A549 (cell line): ENCODE measurements at regions not wholly inside any gene's neighbourhood (a gene's known extent, or its start where the extent isn't known, plus 50 kb on each side); places are given as distances from the start of the nearest gene placed in this dataset.
"Not testable (repeated sequence)": the region's sequence is repeated elsewhere in the genome, so short reads cannot be mapped to it uniquely, and the experiment has no call there.

Experiments used
- ATAC-seq, 2 experiments: fragments of 200-7000 bp in 1 of 2; fragments of >200 bp in 1 of 2; cut with Nextera tagmentation in 1 of 2; cut with Tn5 transposase in 1 of 2; 3 replicates each; pipeline versions ENCODE4 v1.8.0 to v1.9.1; 2018 to 2020; ENCODE audit warnings: mild to moderate bottlenecking in 1 of 2, moderate library complexity in 1 of 2
- CTCF ChIA-PET: fragments of 300-600 bp; sonication (Branson Sonifier 250); formaldehyde crosslinking; extraction: SDS; loops from one replicate; lab custom pipeline; 2021; ENCODE audit warnings: antibody characterized with exemption, inconsistent platforms; lab: Yijun Ruan, JAX
- POLR2A ChIA-PET: fragments of 350-600 bp; formaldehyde crosslinking; extraction: SDS; loops from one replicate; lab custom pipeline; 2021; ENCODE audit warnings: antibody characterized with exemption, inconsistent platforms; lab: Yijun Ruan, JAX
- DNase-seq, 2 experiments: peaks; one replicate each; pipeline versions ENCODE4 v3.0.0 to v3.0.0-alpha.2; 2011 to 2016; ENCODE audit warnings: low read depth in 1 of 2, low spot score in 1 of 2
- FAIRE-seq: peaks from 2 replicates; lab custom pipeline; 2011; peaks lifted over from hg19 to GRCh38; lab: Jason Lieb, UNC
- H3K27ac ChIP-seq, 2 experiments: fragments of >200 bp; sonication (Bioruptor Twin); formaldehyde crosslinking; 3 replicates each; pipeline ENCODE4 v1.5.1; 2016 to 2017
- H3K4me1 ChIP-seq: fragments of >200 bp; sonication (Bioruptor Twin); formaldehyde crosslinking; 3 replicates; pipeline ENCODE4 v1.6.1; 2016
- H3K4me2 ChIP-seq: fragments of >200 bp; sonication (Bioruptor Twin); formaldehyde crosslinking; 3 replicates; pipeline ENCODE4 v1.6.1; 2016
- H3K4me3 ChIP-seq: fragments of >200 bp; sonication (Bioruptor Twin); formaldehyde crosslinking; 3 replicates; pipeline ENCODE4 v1.5.1; 2016
- H3K9me3 ChIP-seq: fragments of >200 bp; sonication (Bioruptor Twin); formaldehyde crosslinking; 3 replicates; pipeline ENCODE4 v1.6.1; 2016
- CEBPB ChIP-seq, 2 experiments: fragments of >200 bp in 1 of 2; sonication (Bioruptor Twin) in 1 of 2; formaldehyde crosslinking in 1 of 2; IDR thresholded peaks; 2 replicates each; pipeline ENCODE4 v1.6.1; 2012 to 2016
- CHD2 ChIP-seq: fragments of 150-350 bp; IDR thresholded peaks from 2 replicates; pipeline ENCODE4 v1.6.1; 2014; ENCODE audit warnings: low read length; ENCODE audit not compliant: partially characterized antibody
- CHD4 ChIP-seq: fragments of 200-600 bp; sonication (generic); IDR thresholded peaks from 2 replicates; pipeline ENCODE4 v1.6.1; 2016; ENCODE audit warnings: antibody characterized with exemption, mild to moderate bottlenecking, borderline replicate concordance
- EHMT2 ChIP-seq: fragments of 200-600 bp; sonication (generic); IDR thresholded peaks from 2 replicates; pipeline ENCODE4 v1.6.1; 2016; ENCODE audit warnings: antibody characterized with exemption, low read depth, mild to moderate bottlenecking, moderate library complexity
- EP300 ChIP-seq, 2 experiments: fragments of >200 bp; sonication (Bioruptor Twin); formaldehyde crosslinking; IDR thresholded peaks; 2 replicates in 1 of 2; 3 replicates in 1 of 2; pipeline ENCODE4 v1.6.1; 2016 to 2017
- FOSB ChIP-seq: fragments of 250-450 bp; sonication (Bioruptor Pico); IDR thresholded peaks from 2 replicates; pipeline ENCODE4 v1.5.0; 2020; ENCODE audit warnings: mild to moderate bottlenecking, moderate library complexity
- FOSL2 ChIP-seq, 2 experiments: fragments of 450-650 bp in 1 of 2; fragments of >200 bp in 1 of 2; sonication (Bioruptor Twin) in 1 of 2; formaldehyde crosslinking; IDR thresholded peaks; 2 replicates each; pipeline versions ENCODE4 v1.5.0 to v1.6.1; 2016 to 2020; ENCODE audit warnings: mild to moderate bottlenecking in 1 of 2, moderate library complexity in 1 of 2
- FOXS1 ChIP-seq: fragments of 250-450 bp; sonication (Bioruptor Pico); IDR thresholded peaks from 2 replicates; pipeline ENCODE4 v1.5.0; 2020; ENCODE audit warnings: mild to moderate bottlenecking, moderate library complexity
- GATA3 ChIP-seq: IDR thresholded peaks from 2 replicates; pipeline ENCODE4 v1.6.1; 2012; ENCODE audit warnings: borderline replicate concordance
- HDAC2 ChIP-seq: fragments of 200-600 bp; sonication (generic); IDR thresholded peaks from 2 replicates; pipeline ENCODE4 v1.6.1; 2016
- HEYL ChIP-seq: fragments of 250-450 bp; sonication (Bioruptor Pico); IDR thresholded peaks from 2 replicates; pipeline ENCODE4 v1.8.0; 2021; ENCODE audit warnings: mild to moderate bottlenecking, moderate library complexity
- HOXB13 ChIP-seq: fragments of 250-450 bp; sonication (Bioruptor Pico); IDR thresholded peaks from 2 replicates; pipeline ENCODE4 v1.5.0; 2020; ENCODE audit warnings: low read depth, mild to moderate bottlenecking, moderate library complexity
- HOXB5 ChIP-seq: fragments of 250-450 bp; sonication (Bioruptor Pico); IDR thresholded peaks from 2 replicates; pipeline ENCODE4 v1.5.0; 2020; ENCODE audit warnings: mild to moderate bottlenecking, moderate library complexity
- JUN ChIP-seq, 2 experiments: fragments of >200 bp; sonication (Bioruptor Twin); formaldehyde crosslinking; IDR thresholded peaks; 2 replicates in 1 of 2; 3 replicates in 1 of 2; pipeline ENCODE4 v1.6.1; 2016 to 2017
- MAFK ChIP-seq: fragments of 450-650 bp; IDR thresholded peaks from 2 replicates; pipeline ENCODE4 v1.6.1; 2014; ENCODE audit not compliant: partially characterized antibody
- MYC ChIP-seq: IDR thresholded peaks from 2 replicates; pipeline ENCODE4 v1.6.1; 2012; ENCODE audit warnings: mild to moderate bottlenecking, inconsistent platforms, low read length, improper control_type of control experiment, borderline replicate concordance
- NPAS2 ChIP-seq: fragments of 250-450 bp; sonication (Bioruptor Pico); IDR thresholded peaks from 2 replicates; pipeline ENCODE4 v1.8.0; 2022; ENCODE audit warnings: mild to moderate bottlenecking, moderate library complexity, borderline replicate concordance
- POLR2A ChIP-seq: IDR thresholded peaks from 2 replicates; pipeline ENCODE4 v1.6.1; 2012; ENCODE audit warnings: mild to moderate bottlenecking, low read length
- POLR2AphosphoS2 ChIP-seq: conservative IDR thresholded peaks from 2 replicates; pipeline ENCODE4 v1.6.1; 2012; ENCODE audit warnings: low read length, improper control_type of control experiment, inconsistent platforms
- RCOR1 ChIP-seq: fragments of 150-350 bp; IDR thresholded peaks from 2 replicates; pipeline ENCODE4 v1.6.1; 2014; ENCODE audit warnings: antibody characterized with exemption, low read length, low read depth
- SMC3 ChIP-seq: fragments of >200 bp; sonication (Bioruptor Twin); formaldehyde crosslinking; IDR thresholded peaks from 3 replicates; pipeline ENCODE4 v1.6.1; 2018; ENCODE audit warnings: inconsistent platforms
- SREBF2 ChIP-seq: fragments of 450-650 bp; IDR thresholded peaks from 2 replicates; pipeline ENCODE4 v1.6.1; 2014; ENCODE audit warnings: mild to moderate bottlenecking, moderate library complexity
- TP53 ChIP-seq: fragments of 250-450 bp; sonication (Bioruptor Pico); IDR thresholded peaks from 2 replicates; pipeline ENCODE4 v1.5.0; 2021; ENCODE audit warnings: mild to moderate bottlenecking, moderate library complexity
- ZNF302 ChIP-seq: fragments of 250-450 bp; sonication (Bioruptor Pico); IDR thresholded peaks from 2 replicates; pipeline ENCODE4 v1.9.0; 2021; ENCODE audit warnings: inconsistent platforms, mild to moderate bottlenecking, moderate library complexity
- WGBS: methylation state at CpG from one replicate; pipeline ENCODE4 v1.1.6; 2017; ENCODE audit errors: missing lambda C conversion rate; 5-methylcytosine and 5-hydroxymethylcytosine counted together
- TF ChIP-seq, protein P1 (sequence below): IDR thresholded peaks from 2 replicates; pipeline ENCODE4 v1.6.1; 2012
- TF ChIP-seq, protein P2 (sequence below): fragments of >200 bp; sonication (Bioruptor Twin); formaldehyde crosslinking; IDR thresholded peaks from 3 replicates; pipeline ENCODE4 v1.6.1; 2016
- TF ChIP-seq, protein P3 (sequence below): fragments of 250-450 bp; sonication (Bioruptor Pico); IDR thresholded peaks from 2 replicates; pipeline ENCODE4 v1.5.0; 2020; ENCODE audit warnings: low read depth, mild to moderate bottlenecking, moderate library complexity
- TF ChIP-seq, protein P4 (sequence below): IDR thresholded peaks from 2 replicates; pipeline ENCODE4 v1.6.1; 2012
- TF ChIP-seq, protein P5 (sequence below): fragments of >200 bp; sonication (Bioruptor Twin); formaldehyde crosslinking; IDR thresholded peaks from 3 replicates; pipeline ENCODE4 v1.5.1; 2016
- TF ChIP-seq, protein P6 (sequence below): fragments of >200 bp; sonication (Bioruptor Twin); formaldehyde crosslinking; IDR thresholded peaks from 2 replicates; pipeline ENCODE4 v1.6.1; 2016
- TF ChIP-seq, protein P7 (sequence below): fragments of 450-650 bp; IDR thresholded peaks from 2 replicates; pipeline ENCODE4 v1.6.1; 2014; ENCODE audit warnings: antibody characterized with exemption

DNA sequence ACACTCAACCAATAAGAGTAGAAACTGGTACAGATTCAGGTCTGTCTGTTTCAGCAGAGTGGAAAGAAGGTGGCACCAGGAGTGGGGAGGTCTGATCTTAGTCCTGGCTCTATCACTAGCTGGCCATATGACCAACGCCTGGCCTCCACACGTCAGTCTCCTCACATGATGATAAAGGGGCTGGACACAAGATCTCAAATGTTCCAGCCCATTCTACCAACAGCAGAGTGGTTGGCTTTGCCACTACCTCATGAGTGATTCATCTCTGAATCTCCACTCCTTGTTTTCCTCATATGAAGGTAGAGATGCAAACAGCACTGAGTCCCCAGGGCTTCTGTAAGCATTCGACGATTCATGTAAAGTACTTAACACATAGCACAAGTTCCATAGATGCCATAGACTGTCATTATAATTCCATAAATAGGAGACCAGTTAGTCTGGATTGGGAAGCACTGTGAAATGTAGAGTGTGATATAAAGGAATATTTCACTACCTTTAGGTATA, 281.9 kb upstream of the ASIC2 start:
- FAIRE-seq = no peak
- ChIA-PET POLR2A (no interaction called here), CTCF (interaction anchor here (1.2 kb wide), 1 partner anchor 17 kb away, joined by 4 read pairs; no protein-coding TSS in a partner anchor)
- ATAC-seq = no peak
- no peak overlapping the region for H3K4me2 ChIP-seq
- WGBS = under 1% methylated on average over 4 of the region's 4 CpGs
- no peaks in the 10 kb centered on the region for H3K4me1 ChIP-seq
- TF ChIP-seq CEBPB (IDR thresholded peaks at IDR 0.05) = no peak
- TF ChIP-seq POLR2A = no peak
- no peak for TF ChIP-seq SMC3
- TF ChIP-seq TP53 (CRISPR knock-in tag) = no peak
- no peak for TF ChIP-seq ZNF302 (CRISPR knock-in tag)
- TF ChIP-seq, protein P1, sequence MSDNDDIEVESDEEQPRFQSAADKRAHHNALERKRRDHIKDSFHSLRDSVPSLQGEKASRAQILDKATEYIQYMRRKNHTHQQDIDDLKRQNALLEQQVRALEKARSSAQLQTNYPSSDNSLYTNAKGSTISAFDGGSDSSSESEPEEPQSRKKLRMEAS = no peak
- no peak for TF ChIP-seq EHMT2
- TF ChIP-seq CHD4 = no peak
- no peak for TF ChIP-seq EP300 (IDR thresholded peaks at IDR 0.05)
- no peak for TF ChIP-seq SREBF2
- TF ChIP-seq, protein P2, sequence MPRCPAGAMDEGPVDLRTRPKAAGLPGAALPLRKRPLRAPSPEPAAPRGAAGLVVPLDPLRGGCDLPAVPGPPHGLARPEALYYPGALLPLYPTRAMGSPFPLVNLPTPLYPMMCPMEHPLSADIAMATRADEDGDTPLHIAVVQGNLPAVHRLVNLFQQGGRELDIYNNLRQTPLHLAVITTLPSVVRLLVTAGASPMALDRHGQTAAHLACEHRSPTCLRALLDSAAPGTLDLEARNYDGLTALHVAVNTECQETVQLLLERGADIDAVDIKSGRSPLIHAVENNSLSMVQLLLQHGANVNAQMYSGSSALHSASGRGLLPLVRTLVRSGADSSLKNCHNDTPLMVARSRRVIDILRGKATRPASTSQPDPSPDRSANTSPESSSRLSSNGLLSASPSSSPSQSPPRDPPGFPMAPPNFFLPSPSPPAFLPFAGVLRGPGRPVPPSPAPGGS = no peak
- no peak for TF ChIP-seq FOXS1 (CRISPR knock-in tag)
- no peak for TF ChIP-seq NPAS2 (CRISPR knock-in tag)
- TF ChIP-seq, protein P3, sequence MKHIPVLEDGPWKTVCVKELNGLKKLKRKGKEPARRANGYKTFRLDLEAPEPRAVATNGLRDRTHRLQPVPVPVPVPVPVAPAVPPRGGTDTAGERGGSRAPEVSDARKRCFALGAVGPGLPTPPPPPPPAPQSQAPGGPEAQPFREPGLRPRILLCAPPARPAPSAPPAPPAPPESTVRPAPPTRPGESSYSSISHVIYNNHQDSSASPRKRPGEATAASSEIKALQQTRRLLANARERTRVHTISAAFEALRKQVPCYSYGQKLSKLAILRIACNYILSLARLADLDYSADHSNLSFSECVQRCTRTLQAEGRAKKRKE (CRISPR knock-in tag) = no peak
- TF ChIP-seq, protein P4, sequence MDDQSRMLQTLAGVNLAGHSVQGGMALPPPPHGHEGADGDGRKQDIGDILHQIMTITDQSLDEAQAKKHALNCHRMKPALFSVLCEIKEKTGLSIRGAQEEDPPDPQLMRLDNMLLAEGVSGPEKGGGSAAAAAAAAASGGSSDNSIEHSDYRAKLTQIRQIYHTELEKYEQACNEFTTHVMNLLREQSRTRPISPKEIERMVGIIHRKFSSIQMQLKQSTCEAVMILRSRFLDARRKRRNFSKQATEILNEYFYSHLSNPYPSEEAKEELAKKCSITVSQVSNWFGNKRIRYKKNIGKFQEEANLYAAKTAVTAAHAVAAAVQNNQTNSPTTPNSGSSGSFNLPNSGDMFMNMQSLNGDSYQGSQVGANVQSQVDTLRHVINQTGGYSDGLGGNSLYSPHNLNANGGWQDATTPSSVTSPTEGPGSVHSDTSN = no peak
- TF ChIP-seq, protein P5, sequence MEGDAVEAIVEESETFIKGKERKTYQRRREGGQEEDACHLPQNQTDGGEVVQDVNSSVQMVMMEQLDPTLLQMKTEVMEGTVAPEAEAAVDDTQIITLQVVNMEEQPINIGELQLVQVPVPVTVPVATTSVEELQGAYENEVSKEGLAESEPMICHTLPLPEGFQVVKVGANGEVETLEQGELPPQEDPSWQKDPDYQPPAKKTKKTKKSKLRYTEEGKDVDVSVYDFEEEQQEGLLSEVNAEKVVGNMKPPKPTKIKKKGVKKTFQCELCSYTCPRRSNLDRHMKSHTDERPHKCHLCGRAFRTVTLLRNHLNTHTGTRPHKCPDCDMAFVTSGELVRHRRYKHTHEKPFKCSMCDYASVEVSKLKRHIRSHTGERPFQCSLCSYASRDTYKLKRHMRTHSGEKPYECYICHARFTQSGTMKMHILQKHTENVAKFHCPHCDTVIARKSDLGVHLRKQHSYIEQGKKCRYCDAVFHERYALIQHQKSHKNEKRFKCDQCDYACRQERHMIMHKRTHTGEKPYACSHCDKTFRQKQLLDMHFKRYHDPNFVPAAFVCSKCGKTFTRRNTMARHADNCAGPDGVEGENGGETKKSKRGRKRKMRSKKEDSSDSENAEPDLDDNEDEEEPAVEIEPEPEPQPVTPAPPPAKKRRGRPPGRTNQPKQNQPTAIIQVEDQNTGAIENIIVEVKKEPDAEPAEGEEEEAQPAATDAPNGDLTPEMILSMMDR = no peak
- TF ChIP-seq HOXB13 = no peak
- TF ChIP-seq GATA3 = no peak
- no peak overlapping the region for H3K27ac ChIP-seq
- DNase-seq = no peak
- no peak overlapping the region for H3K4me3 ChIP-seq
- H3K9me3 ChIP-seq = no peaks in the 10 kb centered on the region

DNA sequence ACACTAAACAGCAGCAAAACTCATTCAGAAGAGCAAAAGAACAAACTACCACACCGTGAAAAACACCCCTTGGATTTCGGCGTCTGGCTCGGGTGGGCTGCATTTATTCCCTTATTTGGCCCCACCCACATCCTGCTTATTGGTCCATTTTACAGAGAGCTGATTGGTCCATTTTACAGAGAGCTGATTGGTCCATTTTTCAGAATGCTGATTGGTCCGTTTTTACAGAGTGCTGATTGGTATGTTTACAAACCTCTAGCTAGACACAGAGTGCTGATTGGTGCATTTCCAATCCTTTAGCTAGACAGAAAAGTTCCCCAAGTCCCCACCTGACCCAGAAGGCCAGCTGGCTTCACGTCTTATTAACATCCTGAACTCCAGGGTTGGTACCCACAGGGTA, 286.6 kb upstream of the ASIC2 start:
- H3K27ac ChIP-seq, H3K9me3 ChIP-seq, CTCF ChIA-PET, H3K4me3 ChIP-seq, POLR2A ChIA-PET, FAIRE-seq, H3K4me2 ChIP-seq, H3K4me1 ChIP-seq, ATAC-seq, DNase-seq: not testable (repeated sequence)
- WGBS = 59% methylated on average over 6 of the region's 6 CpGs

DNA sequence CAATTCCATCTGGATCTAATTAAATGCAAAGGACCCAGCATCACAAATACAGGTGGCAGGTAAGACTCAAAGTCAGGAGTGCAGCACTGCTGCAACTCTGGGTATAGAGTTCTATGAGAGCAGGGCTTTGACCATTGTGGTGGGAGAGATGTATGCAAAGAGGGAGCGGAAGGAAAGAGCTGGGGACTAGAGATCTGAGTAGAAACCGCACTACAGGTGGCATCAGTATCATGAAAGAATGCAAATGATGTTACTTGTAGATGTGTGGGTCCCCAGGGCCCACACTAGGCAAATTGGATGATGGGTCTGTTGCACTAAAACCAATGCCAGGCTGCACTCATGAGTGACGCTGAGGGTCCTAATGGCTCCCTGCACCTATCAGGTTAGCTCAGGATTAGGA, 287.1 kb upstream of the ASIC2 start:
- CTCF ChIA-PET = no interaction called here
- POLR2A ChIA-PET = no interaction called here
- Histone ChIP-seq H3K4me2 (no peak overlapping the region), H3K4me1 (no peaks in the 10 kb centered on the region), H3K27ac (no peak overlapping the region), H3K4me3 (no peak overlapping the region), H3K9me3 (no peaks in the 10 kb centered on the region)
- DNase-seq (no peak), FAIRE-seq (no peak), ATAC-seq (no peak)
- 27% methylated on average over 3 of the region's 3 CpGs for WGBS
- TF ChIP-seq POLR2AphosphoS2 (no peak), HEYL (CRISPR knock-in tag) (no peak), FOSB (CRISPR knock-in tag) (no peak), RCOR1 (no peak), MYC (no peak), SMC3 (no peak), EP300 (IDR thresholded peaks at IDR 0.05) (no peak), FOSL2 (IDR thresholded peaks at IDR 0.05) (no peak), FOSL2 (CRISPR knock-in tag; IDR thresholded peaks at IDR 0.05) (no peak), CHD2 (no peak), GATA3 (no peak), MAFK (no peak), JUN (IDR thresholded peaks at IDR 0.05) (no peak), HDAC2 (no peak), HOXB5 (CRISPR knock-in tag) (no peak), POLR2A (no peak)
- TF ChIP-seq, protein P6, sequence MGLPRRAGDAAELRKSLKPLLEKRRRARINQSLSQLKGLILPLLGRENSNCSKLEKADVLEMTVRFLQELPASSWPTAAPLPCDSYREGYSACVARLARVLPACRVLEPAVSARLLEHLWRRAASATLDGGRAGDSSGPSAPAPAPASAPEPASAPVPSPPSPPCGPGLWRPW = no peak
- TF ChIP-seq, protein P7, sequence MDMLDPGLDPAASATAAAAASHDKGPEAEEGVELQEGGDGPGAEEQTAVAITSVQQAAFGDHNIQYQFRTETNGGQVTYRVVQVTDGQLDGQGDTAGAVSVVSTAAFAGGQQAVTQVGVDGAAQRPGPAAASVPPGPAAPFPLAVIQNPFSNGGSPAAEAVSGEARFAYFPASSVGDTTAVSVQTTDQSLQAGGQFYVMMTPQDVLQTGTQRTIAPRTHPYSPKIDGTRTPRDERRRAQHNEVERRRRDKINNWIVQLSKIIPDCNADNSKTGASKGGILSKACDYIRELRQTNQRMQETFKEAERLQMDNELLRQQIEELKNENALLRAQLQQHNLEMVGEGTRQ = no peak
